ENCODE measurements at regions not wholly inside any gene's neighbourhood (a gene's known extent, or its start where the extent isn't known, plus 50 kb on each side); places are given as distances from the start of the nearest gene placed in this dataset.

- ChIA-PET CTCF (ENCODE audit: low intra/inter-chr PET ratio, low total read pairs) (no interaction called here), POLR2A (no interaction called here)
- Histone ChIP-seq H2AFZ (ENCODE audit: low read length) (no peak overlapping the region), H3K27ac (ENCODE audit: extremely low read length, insufficient read depth, low read length) (no peak overlapping the region), H3K36me3 (replicated peaks in 1 of 2; ENCODE audit: control insufficient read depth in 1 of 2, insufficient read depth in 2 of 2, low read length in 2 of 2) (no peaks in the 10 kb centered on the region), H3K27me3 (ENCODE audit: control insufficient read depth in 1 of 2, insufficient read depth in 2 of 2, low read length in 2 of 2) (peaks cover 0 to 2% of the 10 kb centered on the region in 2 experiments; a peak in 1 of 5 replicates), H4K20me1 (ENCODE audit: insufficient read depth, low read length) (no peaks in the 10 kb centered on the region), H3K4me3 (replicated peaks in 1 of 3; ENCODE audit: insufficient read depth in 1 of 3, low read depth in 2 of 3, low read length in 3 of 3) (no peak overlapping the region), H3K9me3 (ENCODE audit: low read length) (no peaks in the 10 kb centered on the region), H3K79me2 (ENCODE audit: insufficient read depth, low read length) (no peaks in the 10 kb centered on the region), H3K4me2 (ENCODE audit: low read depth, low read length) (no peak overlapping the region), H3K4me1 (ENCODE audit: insufficient read depth, low read length) (no peaks in the 10 kb centered on the region), H3K9ac (ENCODE audit: insufficient read depth, low read depth, low read length) (no peak overlapping the region)
- no peak for FAIRE-seq
- BruUV-seq (replicated peaks), result no TSS peak
- 43% methylated on average over 8 of the region's 8 CpGs for WGBS (ENCODE audit: low lambda C conversion rate)
- peak; percentile 82 for TF ChIP-seq ATF7 (IDR thresholded peaks at IDR 0.05)
- no peak for TF ChIP-seq ATF7 (CRISPR knock-in tag; IDR thresholded peaks at IDR 0.05)
- no peak for TF ChIP-seq SP1 (IDR thresholded peaks at IDR 0.05)
- no peak for TF ChIP-seq SP1 (CRISPR knock-in tag; IDR thresholded peaks at IDR 0.05)
- TF ChIP-seq NFATC3 (CRISPR knock-in tag; IDR thresholded peaks at IDR 0.05), result no peak
- TF ChIP-seq CREB1 (IDR thresholded peaks at IDR 0.05), result peak; percentile 97
- TF ChIP-seq CREB1 (CRISPR knock-in tag; IDR thresholded peaks at IDR 0.05), result no peak
- no peak for TF ChIP-seq ZNF704 (CRISPR knock-in tag; IDR thresholded peaks at IDR 0.05; ENCODE audit: borderline replicate concordance)
- no peak for TF ChIP-seq STAT5B (CRISPR knock-in tag; IDR thresholded peaks at IDR 0.05)
- TF ChIP-seq ARID3A (IDR thresholded peaks at IDR 0.05; ENCODE audit: low read depth, low read length), result no peak
- TF ChIP-seq SNRNP70 (IDR thresholded peaks at IDR 0.05; ENCODE audit: low read depth, low read length), result no peak
- no peak for TF ChIP-seq ZBTB21 (CRISPR knock-in tag; IDR thresholded peaks at IDR 0.05)
- TF ChIP-seq MTA1 (CRISPR knock-in tag; IDR thresholded peaks at IDR 0.05; ENCODE audit: borderline replicate concordance), result no peak
- TF ChIP-seq ZNF281 (CRISPR knock-in tag; IDR thresholded peaks at IDR 0.05; ENCODE audit: borderline replicate concordance), result no peak
- TF ChIP-seq ZNF770 (CRISPR knock-in tag; IDR thresholded peaks at IDR 0.05), result no peak
- TF ChIP-seq POLR2AphosphoS5 (IDR thresholded peaks at IDR 0.05; ENCODE audit: low read depth, low read length), result no peak
- TF ChIP-seq RFXAP (CRISPR knock-in tag; IDR thresholded peaks at IDR 0.05; ENCODE audit: borderline replicate concordance), result no peak
- TF ChIP-seq ZNF703 (CRISPR knock-in tag; IDR thresholded peaks at IDR 0.05; ENCODE audit: borderline replicate concordance), result no peak
- no peak for TF ChIP-seq ARID2 (CRISPR knock-in tag; IDR thresholded peaks at IDR 0.05; ENCODE audit: borderline replicate concordance)
- no peak for ATAC-seq
- in situ Hi-C loops (cut with HindIII; ENCODE audit: extremely low pct_ligation_motif_present, low pct_unique_long_range_greater_than_20kb), result no loop called here
- no peak for DNase-seq (ENCODE audit: low spot score)
- intact Hi-C loops (cut with micrococcal nuclease; ENCODE audit: unreplicated experiment), result no loop called here
Observed at GRCh38 chr9:95679874-95680273, 163.1 kb upstream of the PTCH1 start.

Measured in HepG2 (cell line).